Forelimb muscle (tissue), 1 donor: ENCODE measurements at regions not wholly inside any gene's neighbourhood (a gene's known extent, or its start where the extent isn't known, plus 50 kb on each side); places are given as distances from the start of the nearest gene placed in this dataset.
"Not testable (repeated sequence)": the region's sequence is repeated elsewhere in the genome, so short reads cannot be mapped to it uniquely, and the experiment has no call there.

Experiments used
- DNase-seq: peaks from one replicate; pipeline ENCODE4 v3.0.0-alpha.2; 2013; ENCODE audit warnings: low read depth

GRCh38 chr6:51052716-51053115, 234.0 kb downstream of the TFAP2B start:
- not testable (repeated sequence) for DNase-seq

GRCh38 chr6:51055316-51055715, 236.6 kb downstream of the TFAP2B start:
- not testable (repeated sequence) for DNase-seq

GRCh38 chr6:51057296-51057695, 238.6 kb downstream of the TFAP2B start:
- no peak for DNase-seq

GRCh38 chr6:51060262-51060762, 241.6 kb downstream of the TFAP2B start:
- no peak for DNase-seq

GRCh38 chr6:51062166-51062722, 243.6 kb downstream of the TFAP2B start:
- no peak for DNase-seq

- DNase-seq: no peak
Observed at GRCh38 chr6:51077821-51078518, 259.3 kb downstream of the TFAP2B start.

- DNase-seq: no peak
Observed at GRCh38 chr6:51090343-51090742, 271.7 kb downstream of the TFAP2B start.

- no peak for DNase-seq
Observed at GRCh38 chr6:51093871-51094270, 275.2 kb downstream of the TFAP2B start.

- DNase-seq: no peak
Observed at GRCh38 chr6:51094271-51094670, 275.6 kb downstream of the TFAP2B start.

GRCh38 chr6:51098246-51098645, 279.6 kb downstream of the TFAP2B start:
- DNase-seq: no peak

GRCh38 chr6:51098791-51099190, 280.1 kb downstream of the TFAP2B start:
- no peak for DNase-seq

- DNase-seq: no peak
Observed at GRCh38 chr6:51099201-51099600, 280.5 kb downstream of the TFAP2B start.

- DNase-seq: no peak
Observed at GRCh38 chr6:51105357-51105756, 286.7 kb downstream of the TFAP2B start.

GRCh38 chr6:51107769-51108203, 289.1 kb downstream of the TFAP2B start:
- no peak for DNase-seq

- no peak for DNase-seq
Observed at GRCh38 chr6:51108563-51109234, 290.0 kb downstream of the TFAP2B start.

- no peak for DNase-seq
Observed at GRCh38 chr6:51112731-51113130, 294.1 kb downstream of the TFAP2B start.

GRCh38 chr6:51116723-51117122, 298.1 kb downstream of the TFAP2B start:
- no peak for DNase-seq

GRCh38 chr6:51118792-51119191, 300.1 kb downstream of the TFAP2B start:
- DNase-seq: no peak

GRCh38 chr6:51120016-51120415, 301.3 kb downstream of the TFAP2B start:
- no peak for DNase-seq

GRCh38 chr6:51121380-51121976, 302.8 kb downstream of the TFAP2B start:
- DNase-seq: not testable (repeated sequence)

GRCh38 chr6:51129043-51129442, 310.4 kb downstream of the TFAP2B start:
- no peak for DNase-seq

GRCh38 chr6:51137777-51138176, 319.1 kb downstream of the TFAP2B start:
- no peak for DNase-seq
